ENCODE measurements at regions not wholly inside any gene's neighbourhood (a gene's known extent, or its start where the extent isn't known, plus 50 kb on each side); places are given as distances from the start of the nearest gene placed in this dataset.

GRCh38 chr2:191612496-191612895 lies 65.4 kb upstream of the NABP1 start:
- H3K27me3 ChIP-seq (ENCODE audit: control insufficient read depth, insufficient read depth, low read length), result no peaks in the 10 kb centered on the region
- no peaks in the 10 kb centered on the region for H3K36me3 ChIP-seq (ENCODE audit: control insufficient read depth, insufficient read depth, low read length)
- no peak for TF ChIP-seq CTCF (IDR thresholded peaks at IDR 0.05; ENCODE audit: insufficient read depth, low read length, severe bottlenecking)
- DNase-seq (ENCODE audit: low read depth) (peak; percentile 97), FAIRE-seq (no peak)
- H3K4me3 ChIP-seq (ENCODE audit: low read depth, low read length), result no peak overlapping the region

- DNase-seq (ENCODE audit: low read depth), result no peak
- Histone ChIP-seq H3K4me3 (ENCODE audit: low read depth, low read length) (no peak overlapping the region), H3K27me3 (ENCODE audit: control insufficient read depth, insufficient read depth, low read length) (no peaks in the 10 kb centered on the region), H3K36me3 (ENCODE audit: control insufficient read depth, insufficient read depth, low read length) (no peaks in the 10 kb centered on the region)
- FAIRE-seq, result no peak
- no peak for TF ChIP-seq CTCF (IDR thresholded peaks at IDR 0.05; ENCODE audit: insufficient read depth, low read length, severe bottlenecking)
These were observed 63.2 kb upstream of the NABP1 start for GRCh38 chr2:191614759-191615158.

- Histone ChIP-seq H3K36me3 (ENCODE audit: control insufficient read depth, insufficient read depth, low read length) (no peaks in the 10 kb centered on the region), H3K27me3 (ENCODE audit: control insufficient read depth, insufficient read depth, low read length) (no peaks in the 10 kb centered on the region), H3K4me3 (ENCODE audit: low read depth, low read length) (no peak overlapping the region)
- no peak for TF ChIP-seq CTCF (IDR thresholded peaks at IDR 0.05; ENCODE audit: insufficient read depth, low read length, severe bottlenecking)
- DNase-seq (ENCODE audit: low read depth) (no peak), FAIRE-seq (no peak)
These were observed 62.3 kb upstream of the NABP1 start for GRCh38 chr2:191615596-191615995.

- DNase-seq (ENCODE audit: low read depth) (peak; percentile 71), FAIRE-seq (no peak)
- Histone ChIP-seq H3K27me3 (ENCODE audit: control insufficient read depth, insufficient read depth, low read length) (no peaks in the 10 kb centered on the region), H3K4me3 (ENCODE audit: low read depth, low read length) (no peak overlapping the region), H3K36me3 (ENCODE audit: control insufficient read depth, insufficient read depth, low read length) (no peaks in the 10 kb centered on the region)
- no peak for TF ChIP-seq CTCF (IDR thresholded peaks at IDR 0.05; ENCODE audit: insufficient read depth, low read length, severe bottlenecking)
These were observed 60.4 kb upstream of the NABP1 start for GRCh38 chr2:191617575-191617974.

GRCh38 chr2:191618046-191618780 lies 59.7 kb upstream of the NABP1 start:
- no peak overlapping the region for H3K4me3 ChIP-seq (ENCODE audit: low read depth, low read length)
- H3K27me3 ChIP-seq (ENCODE audit: control insufficient read depth, insufficient read depth, low read length), result no peaks in the 10 kb centered on the region
- no peak for DNase-seq (ENCODE audit: low read depth)
- no peaks in the 10 kb centered on the region for H3K36me3 ChIP-seq (ENCODE audit: control insufficient read depth, insufficient read depth, low read length)
- TF ChIP-seq CTCF (IDR thresholded peaks at IDR 0.05; ENCODE audit: insufficient read depth, low read length, severe bottlenecking), result no peak
- FAIRE-seq, result no peak

GRCh38 chr2:191618786-191619185 lies 59.1 kb upstream of the NABP1 start:
- H3K36me3 ChIP-seq (ENCODE audit: control insufficient read depth, insufficient read depth, low read length), result no peaks in the 10 kb centered on the region
- FAIRE-seq (no peak), DNase-seq (ENCODE audit: low read depth) (no peak)
- no peak for TF ChIP-seq CTCF (IDR thresholded peaks at IDR 0.05; ENCODE audit: insufficient read depth, low read length, severe bottlenecking)
- H3K4me3 ChIP-seq (ENCODE audit: low read depth, low read length), result no peak overlapping the region
- H3K27me3 ChIP-seq (ENCODE audit: control insufficient read depth, insufficient read depth, low read length), result no peaks in the 10 kb centered on the region
